H9 (cell line): ENCODE measurements at regions not wholly inside any gene's neighbourhood (a gene's known extent, or its start where the extent isn't known, plus 50 kb on each side); places are given as distances from the start of the nearest gene placed in this dataset.
"Not testable (repeated sequence)": the region's sequence is repeated elsewhere in the genome, so short reads cannot be mapped to it uniquely, and the experiment has no call there.

Experiments used
- DNase-seq: peaks from one replicate; pipeline ENCODE4 v3.0.0-alpha.2; 2017
- H2AFZ ChIP-seq: one replicate; pipeline ENCODE4 v1.6.1; 2013; ENCODE audit warnings: mild to moderate bottlenecking, low read length, control low read depth, moderate library complexity
- H2AK5ac ChIP-seq: 2 replicates; pipeline ENCODE4 v1.6.1; 2013; ENCODE audit warnings: low read length, control low read depth, mixed read lengths; ENCODE audit not compliant: insufficient read length
- H2BK120ac ChIP-seq: one replicate; pipeline ENCODE4 v1.6.1; 2013; ENCODE audit warnings: low read depth, mild to moderate bottlenecking, low read length, control low read depth, inconsistent platforms; ENCODE audit not compliant: poor library complexity, severe bottlenecking
- H2BK12ac ChIP-seq: 2 replicates; pipeline ENCODE4 v1.6.1; 2013; ENCODE audit warnings: low read length, control low read depth, mixed read lengths, low read depth; ENCODE audit not compliant: insufficient read length
- H2BK15ac ChIP-seq: 2 replicates; pipeline ENCODE4 v1.6.1; 2013; ENCODE audit warnings: low read depth, low read length, control low read depth
- H2BK20ac ChIP-seq: one replicate; pipeline ENCODE4 v1.6.1; 2013; ENCODE audit warnings: low read depth, mild to moderate bottlenecking, low read length, control low read depth, inconsistent platforms; ENCODE audit not compliant: poor library complexity, severe bottlenecking
- H2BK5ac ChIP-seq: 2 replicates; pipeline ENCODE4 v1.6.1; 2013; ENCODE audit warnings: low read length, control low read depth, mixed read lengths; ENCODE audit not compliant: insufficient read length
- H3K14ac ChIP-seq: 2 replicates; pipeline ENCODE4 v1.6.1; 2013; ENCODE audit warnings: low read length, control low read depth; ENCODE audit not compliant: insufficient read depth
- H3K18ac ChIP-seq: 2 replicates; pipeline ENCODE4 v1.6.1; 2013; ENCODE audit warnings: low read depth, mild to moderate bottlenecking, mixed read lengths, low read length, control low read depth; ENCODE audit not compliant: insufficient read length
- H3K23ac ChIP-seq: 2 replicates; pipeline ENCODE4 v1.6.1; 2013; ENCODE audit warnings: low read length, control low read depth, mixed read lengths, low read depth; ENCODE audit not compliant: insufficient read length
- H3K23me2 ChIP-seq: 2 replicates; pipeline ENCODE4 v1.6.1; 2013; ENCODE audit warnings: low read depth, mild to moderate bottlenecking, mixed read lengths, low read length, control low read depth; ENCODE audit not compliant: insufficient read length, poor library complexity, severe bottlenecking
- H3K27ac ChIP-seq: 2 replicates; pipeline ENCODE4 v1.5.1; 2013; ENCODE audit warnings: low read length, control low read depth, mixed read lengths, low read depth; ENCODE audit not compliant: insufficient read length
- H3K27me3 ChIP-seq: 2 replicates; pipeline ENCODE4 v1.6.1; 2013; ENCODE audit warnings: low read length, control low read depth, inconsistent platforms; ENCODE audit not compliant: insufficient read depth
- H3K4ac ChIP-seq: 2 replicates; pipeline ENCODE4 v1.6.1; 2013; ENCODE audit warnings: low read depth, mild to moderate bottlenecking, control low read depth, inconsistent platforms, low read length, moderate library complexity
- H3K4me1 ChIP-seq: 2 replicates; pipeline ENCODE4 v1.6.1; 2013; ENCODE audit warnings: low read length, control low read depth, inconsistent platforms; ENCODE audit not compliant: insufficient read depth
- H3K4me2 ChIP-seq: 2 replicates; pipeline ENCODE4 v1.6.1; 2013; ENCODE audit warnings: low read length, control low read depth, mixed read lengths; ENCODE audit not compliant: insufficient read length, insufficient read depth
- H3K56ac ChIP-seq: 2 replicates; pipeline ENCODE4 v1.6.1; 2013; ENCODE audit warnings: low read depth, mild to moderate bottlenecking, mixed read lengths, low read length, control low read depth; ENCODE audit not compliant: insufficient read length
- H3K79me1 ChIP-seq: 2 replicates; pipeline ENCODE4 v1.6.1; 2013; ENCODE audit warnings: low read depth, mild to moderate bottlenecking, moderate library complexity, low read length, control low read depth, inconsistent platforms; ENCODE audit not compliant: insufficient read depth, poor library complexity, severe bottlenecking
- H3K79me2 ChIP-seq: 2 replicates; pipeline ENCODE4 v1.6.1; 2013; ENCODE audit warnings: low read length, control low read depth, inconsistent platforms; ENCODE audit not compliant: insufficient read depth
- H3K9ac ChIP-seq: 2 replicates; pipeline ENCODE4 v1.6.1; 2013; ENCODE audit warnings: low read length, control low read depth, mixed read lengths; ENCODE audit not compliant: insufficient read length; ENCODE audit errors: extremely low read depth
- H3K9me3 ChIP-seq: one replicate; pipeline ENCODE4 v1.6.1; 2013; ENCODE audit warnings: low read depth, low read length, inconsistent platforms; ENCODE audit not compliant: control insufficient read depth
- H3T11ph ChIP-seq: one replicate; pipeline ENCODE4 v1.6.1; 2013; ENCODE audit warnings: mild to moderate bottlenecking, low read length, control low read depth, inconsistent platforms
- H4K20me1 ChIP-seq: one replicate; pipeline ENCODE4 v1.6.1; 2013; ENCODE audit not compliant: control insufficient read depth, insufficient read length, insufficient read depth
- H4K5ac ChIP-seq: 2 replicates; pipeline ENCODE4 v1.6.1; 2013; ENCODE audit warnings: low read depth, mild to moderate bottlenecking, mixed read lengths, low read length, control low read depth; ENCODE audit not compliant: insufficient read length
- H4K8ac ChIP-seq: replicated peaks from 2 replicates; pipeline ENCODE4 v1.6.1; 2013; ENCODE audit warnings: low read length, control low read depth, mixed read lengths, low read depth; ENCODE audit not compliant: insufficient read length
- H4K91ac ChIP-seq: 2 replicates; pipeline ENCODE4 v1.6.1; 2013; ENCODE audit warnings: low read depth, mild to moderate bottlenecking, moderate library complexity, mixed read lengths, low read length, control low read depth; ENCODE audit not compliant: insufficient read length
- H3K27ac Mint-ChIP-seq, 3 experiments: 2 replicates in 2 of 3; 3 replicates in 1 of 3; pipeline ENCODE4 v1.8.0; 2020 to 2021; ENCODE audit warnings: mixed read lengths in 3 of 3, mild to moderate bottlenecking in 1 of 3, moderate library complexity in 1 of 3
- H3K27me3 Mint-ChIP-seq: 2 replicates; pipeline ENCODE4 v1.8.0; 2021; ENCODE audit warnings: low read depth, mild to moderate bottlenecking, moderate library complexity, mixed read lengths
- H3K36me3 Mint-ChIP-seq, 3 experiments: 2 replicates in 2 of 3; 3 replicates in 1 of 3; pipeline ENCODE4 v1.8.0; 2020 to 2021; ENCODE audit warnings: low read depth in 3 of 3, mixed read lengths in 3 of 3; ENCODE audit not compliant: insufficient read depth in 1 of 3
- H3K4me1 Mint-ChIP-seq, 2 experiments: 2 replicates each; pipeline ENCODE4 v1.8.0; 2020; ENCODE audit warnings: mixed read lengths in 2 of 2
- H3K4me3 Mint-ChIP-seq, 2 experiments: 2 replicates in 1 of 2; 3 replicates in 1 of 2; pipeline ENCODE4 v1.8.0; 2020 to 2021; ENCODE audit warnings: mild to moderate bottlenecking in 2 of 2, mixed read lengths in 2 of 2, moderate library complexity in 1 of 2
- H3K9me3 Mint-ChIP-seq, 2 experiments: 2 replicates in 1 of 2; 3 replicates in 1 of 2; pipeline ENCODE4 v1.8.0; 2020; ENCODE audit warnings: mild to moderate bottlenecking in 2 of 2, mixed read lengths in 2 of 2, moderate library complexity in 1 of 2
- WGBS: extraction: QIAGEN DNeasy Blood & Tissue Kit; methylation state at CpG from one replicate; pipeline ENCODE4 v1.1.7; 2013; ENCODE audit warnings: missing lambda C conversion rate, low lambda C conversion rate, mixed read lengths; ENCODE audit not compliant: insufficient read length; ENCODE audit errors: extremely low coverage; 5-methylcytosine and 5-hydroxymethylcytosine counted together

DNA sequence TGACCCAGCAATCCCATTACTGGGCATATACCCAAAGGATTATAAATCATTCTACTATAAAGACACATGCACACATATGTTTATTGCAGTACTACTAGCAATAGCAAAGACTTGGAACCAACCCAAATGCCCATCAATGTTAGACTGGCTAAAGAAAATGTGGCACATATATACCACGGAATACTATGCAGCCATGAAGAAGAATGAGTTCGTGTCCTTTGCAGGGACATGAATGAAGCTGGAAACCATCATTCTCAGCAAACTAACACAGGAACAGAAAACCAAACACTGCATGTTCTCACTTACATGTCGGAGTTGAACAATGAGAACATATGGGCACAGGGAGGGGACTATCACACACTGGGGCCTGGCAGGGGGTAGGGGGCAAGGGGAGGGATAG lies 183.0 kb downstream of the HACE1 start:
- H2BK15ac ChIP-seq, H2BK120ac ChIP-seq, H3K18ac ChIP-seq, H3K23ac ChIP-seq, H2BK5ac ChIP-seq, H3K27ac Mint-ChIP-seq, H4K91ac ChIP-seq, H3K4me3 Mint-ChIP-seq, H4K8ac ChIP-seq, H3K4ac ChIP-seq, H4K5ac ChIP-seq, H3K9ac ChIP-seq, H3K27me3 Mint-ChIP-seq, H2AFZ ChIP-seq, H3K79me2 ChIP-seq, H3K4me2 ChIP-seq, H3K4me1 ChIP-seq, H3K27ac ChIP-seq, H3K56ac ChIP-seq, H2BK12ac ChIP-seq, H3K14ac ChIP-seq, H3K4me1 Mint-ChIP-seq, H3K9me3 ChIP-seq, H4K20me1 ChIP-seq, H3K23me2 ChIP-seq, DNase-seq, H3K79me1 ChIP-seq, H3T11ph ChIP-seq, H2AK5ac ChIP-seq, H3K27me3 ChIP-seq, H2BK20ac ChIP-seq: not testable (repeated sequence)
- WGBS: no CpG with 5 or more reads among the region's 3 CpGs
- H3K36me3 Mint-ChIP-seq: peaks cover 5 to 35% (median 19%) of the 10 kb centered on the region in 3 experiments; a peak in 5 of 7 replicates
- peaks cover 43 to 50% of the 10 kb centered on the region in 2 experiments for H3K9me3 Mint-ChIP-seq

DNA sequence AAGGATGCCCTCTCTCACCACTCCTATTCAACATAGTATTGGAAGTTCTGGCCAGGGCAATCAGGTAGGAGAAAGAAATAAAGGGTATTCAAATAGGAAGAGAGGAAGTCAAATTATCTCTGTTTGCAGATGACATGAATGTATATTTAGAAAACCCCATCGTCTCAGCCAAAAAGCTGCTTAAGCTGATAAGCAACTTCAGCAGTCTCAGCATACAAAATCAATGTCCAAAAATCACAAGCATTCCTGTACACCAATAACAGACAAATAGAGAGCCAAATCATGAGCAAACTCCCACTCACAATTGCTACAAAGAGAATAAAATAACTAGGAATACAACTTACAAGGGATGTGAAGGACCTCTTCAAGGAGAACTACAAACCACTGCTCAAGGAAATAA lies 184.6 kb downstream of the HACE1 start:
- WGBS: no CpG with 5 or more reads among the region's 1 CpG
- not testable (repeated sequence) for H3K4me1 Mint-ChIP-seq, H3K9me3 ChIP-seq, H4K5ac ChIP-seq, H3K79me1 ChIP-seq, H3K23ac ChIP-seq, H3K18ac ChIP-seq, H3K27me3 ChIP-seq, H2BK12ac ChIP-seq, H2AFZ ChIP-seq, H4K91ac ChIP-seq, H3K4me2 ChIP-seq, H3K27me3 Mint-ChIP-seq, H2AK5ac ChIP-seq, H2BK20ac ChIP-seq, H3K56ac ChIP-seq, H3K14ac ChIP-seq, H3K9ac ChIP-seq, H3K23me2 ChIP-seq, H3K4ac ChIP-seq, H2BK120ac ChIP-seq, H3K4me1 ChIP-seq, H3K27ac Mint-ChIP-seq, H4K8ac ChIP-seq, H3K4me3 Mint-ChIP-seq, H3K79me2 ChIP-seq, H3T11ph ChIP-seq, H3K27ac ChIP-seq, H4K20me1 ChIP-seq, H2BK15ac ChIP-seq, H2BK5ac ChIP-seq, DNase-seq
- Mint-ChIP-seq H3K36me3 (peaks cover 5 to 35% (median 19%) of the 10 kb centered on the region in 3 experiments; a peak in 5 of 7 replicates), H3K9me3 (peaks cover 43 to 50% of the 10 kb centered on the region in 2 experiments)
